NCI-H1436 treated with DMSO at 0.1 percent for 48 hours (cell line): ENCODE measurements at regions not wholly inside any gene's neighbourhood (a gene's known extent, or its start where the extent isn't known, plus 50 kb on each side); places are given as distances from the start of the nearest gene placed in this dataset.
"Not testable (repeated sequence)": the region's sequence is repeated elsewhere in the genome, so short reads cannot be mapped to it uniquely, and the experiment has no call there.

Source experiments
- DNase-seq: peaks from one replicate; lab custom pipeline; 2025; lab: John Stamatoyannopoulos, UW

GRCh38 chr7:26955516-26955915, 91.1 kb upstream of the SKAP2 start:
- no peak for DNase-seq

GRCh38 chr7:26954951-26955350, 90.6 kb upstream of the SKAP2 start:
- DNase-seq: no peak

GRCh38 chr7:26951407-26951950, 87.1 kb upstream of the SKAP2 start:
- no peak for DNase-seq

GRCh38 chr7:26950889-26951288, 86.5 kb upstream of the SKAP2 start:
- DNase-seq: no peak

- no peak for DNase-seq
Observed at GRCh38 chr7:26949319-26949718, 84.9 kb upstream of the SKAP2 start.

- no peak for DNase-seq
Observed at GRCh38 chr7:26948617-26949118, 84.3 kb upstream of the SKAP2 start.

- DNase-seq: no peak
Observed at GRCh38 chr7:26944501-26945358, 80.3 kb upstream of the SKAP2 start.

- no peak for DNase-seq
Observed at GRCh38 chr7:26937939-26938623, 73.7 kb upstream of the SKAP2 start.

GRCh38 chr7:26937306-26937705, 72.9 kb upstream of the SKAP2 start:
- no peak for DNase-seq

GRCh38 chr7:26932616-26933015, 68.2 kb upstream of the SKAP2 start:
- DNase-seq: not testable (repeated sequence)

- no peak for DNase-seq
Observed at GRCh38 chr7:26930845-26931244, 66.5 kb upstream of the SKAP2 start.

- no peak for DNase-seq
Observed at GRCh38 chr7:26930201-26930600, 65.8 kb upstream of the SKAP2 start.

- no peak for DNase-seq
Observed at GRCh38 chr7:26928703-26929347, 64.4 kb upstream of the SKAP2 start.

GRCh38 chr7:26925768-26926167, 61.4 kb upstream of the SKAP2 start:
- DNase-seq: no peak

GRCh38 chr7:26924149-26924767, 59.9 kb upstream of the SKAP2 start:
- DNase-seq: no peak

GRCh38 chr7:26919906-26920493, 55.6 kb upstream of the SKAP2 start:
- no peak for DNase-seq

GRCh38 chr7:26918241-26918640, 53.9 kb upstream of the SKAP2 start:
- DNase-seq: no peak

GRCh38 chr7:26916779-26917320, 52.5 kb upstream of the SKAP2 start:
- DNase-seq: no peak

GRCh38 chr7:26916336-26916735, 51.9 kb upstream of the SKAP2 start:
- DNase-seq: no peak
